Endothelial cell of umbilical vein (primary cell): ENCODE measurements at regions not wholly inside any gene's neighbourhood (a gene's known extent, or its start where the extent isn't known, plus 50 kb on each side); places are given as distances from the start of the nearest gene placed in this dataset.

ENCODE experiments used
- BruUV-seq: library from RNA; stranded (reverse); fragments of 400-500 nt; replicated peaks from 2 replicates; lab custom pipeline; 2021; lab: Mats Ljungman, UMichigan
- CTCF ChIA-PET: fragments of 300-600, 350-600 bp; sonication (Branson Sonifier 250); formaldehyde crosslinking; loops from one replicate; lab custom pipeline; 2021; ENCODE audit warnings: antibody characterized with exemption, inconsistent platforms; lab: Charles Lee
- POLR2A ChIA-PET: fragments of 300-600, 350-600 bp; sonication (Branson Sonifier 250); formaldehyde crosslinking; loops from one replicate; lab custom pipeline; 2021; ENCODE audit warnings: antibody characterized with exemption, inconsistent platforms; lab: Charles Lee
- DNase-seq: peaks from one replicate; pipeline ENCODE4 v3.0.0-alpha.2; 2011; ENCODE audit warnings: low read depth, low spot score
- FAIRE-seq: peaks from 2 replicates; lab custom pipeline; 2011; peaks lifted over from hg19 to GRCh38; lab: Jason Lieb, UNC
- H2AFZ ChIP-seq: 2 replicates; pipeline ENCODE4 v1.6.0; 2012; ENCODE audit warnings: low read depth, low read length, control low read depth, inconsistent platforms
- H3K27ac ChIP-seq: 2 replicates; pipeline ENCODE4 v1.5.1; 2011; ENCODE audit warnings: low read depth, mild to moderate bottlenecking, control low read depth, low read length, moderate library complexity; ENCODE audit not compliant: insufficient read depth
- H3K27me3 ChIP-seq, 2 experiments: 2 replicates each; pipeline versions ENCODE4 v1.6.0 to v1.6.1; 2011; ENCODE audit warnings: low read length in 2 of 2, mixed read lengths in 1 of 2; ENCODE audit not compliant: control insufficient read depth in 2 of 2, insufficient read depth in 2 of 2
- H3K36me3 ChIP-seq, 2 experiments: 2 replicates in 1 of 2; 3 replicates in 1 of 2; pipeline ENCODE4 v1.5.1; 2011; ENCODE audit warnings: low read length in 2 of 2, mild to moderate bottlenecking in 1 of 2, moderate library complexity in 1 of 2; ENCODE audit not compliant: control insufficient read depth in 2 of 2, insufficient read depth in 2 of 2; ENCODE audit errors: extremely low read depth in 1 of 2
- H3K4me1 ChIP-seq: 3 replicates; pipeline ENCODE4 v1.5.1; 2011; ENCODE audit warnings: mild to moderate bottlenecking, low read length; ENCODE audit not compliant: control insufficient read depth, insufficient read depth; ENCODE audit errors: extremely low read depth
- H3K4me2 ChIP-seq: 2 replicates; pipeline ENCODE4 v1.6.1; 2011; ENCODE audit warnings: low read length, control low read depth, mixed read lengths; ENCODE audit not compliant: insufficient read depth
- H3K4me3 ChIP-seq, 3 experiments: fragments of 200-600 bp in 1 of 3; sonication (generic), shearing (Covaris generic) in 1 of 3; replicated peaks in 1 of 3; 2 replicates each; pipeline ENCODE4 v1.5.1; 2011 to 2016; ENCODE audit warnings: control low read depth in 3 of 3, low read length in 3 of 3, mild to moderate bottlenecking in 2 of 3, inconsistent platforms in 1 of 3, low read depth in 1 of 3, moderate library complexity in 1 of 3; ENCODE audit not compliant: insufficient read depth in 1 of 3
- H3K79me2 ChIP-seq: 2 replicates; pipeline ENCODE4 v1.6.0; 2012; ENCODE audit warnings: low read length, inconsistent platforms; ENCODE audit not compliant: control insufficient read depth, insufficient read depth
- H3K9ac ChIP-seq: replicated peaks from 2 replicates; pipeline ENCODE3; 2011; ENCODE audit warnings: low read length, control low read depth; ENCODE audit not compliant: insufficient read depth; ENCODE audit errors: extremely low read depth
- H3K9me1 ChIP-seq: replicated peaks from 3 replicates; pipeline ENCODE4 v1.6.0; 2011; ENCODE audit warnings: mild to moderate bottlenecking, low read length; ENCODE audit not compliant: control insufficient read depth, insufficient read depth; ENCODE audit errors: extremely low read depth
- H3K9me3 ChIP-seq: replicated peaks from 2 replicates; pipeline ENCODE4 v1.5.1; 2012; ENCODE audit warnings: low read length, inconsistent platforms; ENCODE audit not compliant: control insufficient read depth, insufficient read depth
- H4K20me1 ChIP-seq: replicated peaks from 2 replicates; pipeline ENCODE3; 2011; ENCODE audit warnings: mild to moderate bottlenecking, low read length; ENCODE audit not compliant: control insufficient read depth, insufficient read depth; ENCODE audit errors: extremely low read depth
- EZH2 ChIP-seq: IDR thresholded peaks from 2 replicates; pipeline ENCODE4 v1.6.1; 2012; ENCODE audit warnings: borderline replicate concordance, low read depth, mild to moderate bottlenecking, moderate library complexity, low read length, inconsistent platforms; ENCODE audit not compliant: severe bottlenecking
- FOS ChIP-seq: IDR thresholded peaks from 2 replicates; pipeline ENCODE4 v1.6.1; 2011; ENCODE audit warnings: mild to moderate bottlenecking, low read length, moderate library complexity, borderline replicate concordance; ENCODE audit not compliant: insufficient read depth
- GATA2 ChIP-seq: IDR thresholded peaks from 2 replicates; pipeline ENCODE4 v1.7.0; 2011; ENCODE audit warnings: low read depth, mild to moderate bottlenecking, moderate library complexity, mixed read lengths, low read length; ENCODE audit not compliant: insufficient read length, insufficient read depth
- JUN ChIP-seq: IDR thresholded peaks from 2 replicates; pipeline ENCODE4 v1.6.1; 2011; ENCODE audit warnings: borderline replicate concordance, low read depth; ENCODE audit not compliant: insufficient read length, insufficient read depth
- MAX ChIP-seq: IDR thresholded peaks from 2 replicates; pipeline ENCODE4 v1.6.1; 2011; ENCODE audit not compliant: insufficient read depth, insufficient read length
- MYC ChIP-seq: IDR thresholded peaks from one replicate; pipeline ENCODE4 v1.6.1; 2011; ENCODE audit warnings: mild to moderate bottlenecking, low read depth, low read length
- POLR2A ChIP-seq: IDR thresholded peaks from 2 replicates; pipeline ENCODE4 v1.6.1; 2012; ENCODE audit warnings: low read depth, mild to moderate bottlenecking, control low read depth, low read length
- POLR2AphosphoS5 ChIP-seq: IDR thresholded peaks from 2 replicates; pipeline ENCODE4 v1.6.1; 2012; ENCODE audit warnings: low read depth, mild to moderate bottlenecking, control low read depth, low read length, moderate library complexity; ENCODE audit not compliant: insufficient read depth
- dilution Hi-C: fragments of 300-500 bp; cut with MboI; formaldehyde crosslinking; loops from one replicate; pipeline ENCODE4 v1.15.0; 2019; ENCODE audit warnings: low sequenced_read_pairs; ENCODE audit not compliant: extremely low pct_ligation_motif_present
- intact Hi-C: fragments of 100-400 bp; cut with micrococcal nuclease; formaldehyde crosslinking; loops from one replicate; pipeline ENCODE4 v1.10.0; 2022
- TF ChIP-seq, protein P1 (sequence below), 2 donors: IDR thresholded peaks; 1 replicate in 1 of 2; 2 replicates in 1 of 2; pipeline ENCODE4 v1.5.1; 2011; ENCODE audit warnings: low read length in 2 of 2, mild to moderate bottlenecking in 2 of 2, moderate library complexity in 2 of 2, control low read depth in 1 of 2, inconsistent platforms in 1 of 2, low read depth in 1 of 2; ENCODE audit not compliant: insufficient read depth in 1 of 2; ENCODE audit errors: extremely low read depth in 1 of 2

GRCh38 chr11:115664313-115664712 lies 160.1 kb upstream of the CADM1 start:
- Histone ChIP-seq H3K36me3 (no peaks in the 10 kb centered on the region), H3K9me3 (no peaks in the 10 kb centered on the region), H3K79me2 (no peaks in the 10 kb centered on the region), H3K4me1 (no peaks in the 10 kb centered on the region), H3K27ac (no peak overlapping the region), H3K27me3 (peaks cover 0 to 2% of the 10 kb centered on the region in 2 experiments), H3K9ac (no peak overlapping the region), H3K9me1 (no peaks in the 10 kb centered on the region), H2AFZ (no peak overlapping the region), H4K20me1 (no peaks in the 10 kb centered on the region), H3K4me2 (no peak overlapping the region), H3K4me3 (no peak overlapping the region)
- ChIA-PET CTCF (no interaction called here), POLR2A (no interaction called here)
- DNase-seq (no peak), FAIRE-seq (no peak)
- BruUV-seq: no TSS peak
- TF ChIP-seq MYC: no peak
- intact Hi-C loops: no loop called here
- dilution Hi-C loops: no loop called here

DNA sequence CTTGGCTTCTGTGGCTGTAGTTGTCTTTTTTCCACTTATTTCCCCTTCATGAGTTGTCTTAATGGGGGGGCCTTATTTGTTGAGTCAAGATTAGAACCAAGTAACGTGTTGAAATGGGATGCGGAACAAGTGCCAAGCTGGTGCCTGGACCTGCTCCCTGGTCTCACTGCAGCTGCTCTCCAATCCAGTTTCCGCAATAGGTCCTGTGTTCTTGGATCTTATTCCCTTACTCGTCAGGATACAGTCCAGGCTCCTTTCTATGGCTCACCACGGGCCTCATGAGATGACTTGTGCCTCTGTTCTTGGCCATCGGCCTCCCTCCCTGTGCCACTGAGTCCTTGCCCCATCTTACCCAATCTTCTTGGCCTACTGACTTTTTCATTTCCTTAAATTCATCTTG lies 159.6 kb upstream of the CADM1 start:
- H3K79me2 ChIP-seq: no peaks in the 10 kb centered on the region
- H3K4me2 ChIP-seq: no peak overlapping the region
- intact Hi-C loops: no loop called here
- no peak overlapping the region for H3K4me3 ChIP-seq
- no peaks in the 10 kb centered on the region for H3K36me3 ChIP-seq
- dilution Hi-C loops: no loop called here
- ChIA-PET POLR2A (no interaction called here), CTCF (no interaction called here)
- H3K27ac ChIP-seq: no peak overlapping the region
- no peak for DNase-seq
- no peak overlapping the region for H2AFZ ChIP-seq
- TF ChIP-seq, protein P1, sequence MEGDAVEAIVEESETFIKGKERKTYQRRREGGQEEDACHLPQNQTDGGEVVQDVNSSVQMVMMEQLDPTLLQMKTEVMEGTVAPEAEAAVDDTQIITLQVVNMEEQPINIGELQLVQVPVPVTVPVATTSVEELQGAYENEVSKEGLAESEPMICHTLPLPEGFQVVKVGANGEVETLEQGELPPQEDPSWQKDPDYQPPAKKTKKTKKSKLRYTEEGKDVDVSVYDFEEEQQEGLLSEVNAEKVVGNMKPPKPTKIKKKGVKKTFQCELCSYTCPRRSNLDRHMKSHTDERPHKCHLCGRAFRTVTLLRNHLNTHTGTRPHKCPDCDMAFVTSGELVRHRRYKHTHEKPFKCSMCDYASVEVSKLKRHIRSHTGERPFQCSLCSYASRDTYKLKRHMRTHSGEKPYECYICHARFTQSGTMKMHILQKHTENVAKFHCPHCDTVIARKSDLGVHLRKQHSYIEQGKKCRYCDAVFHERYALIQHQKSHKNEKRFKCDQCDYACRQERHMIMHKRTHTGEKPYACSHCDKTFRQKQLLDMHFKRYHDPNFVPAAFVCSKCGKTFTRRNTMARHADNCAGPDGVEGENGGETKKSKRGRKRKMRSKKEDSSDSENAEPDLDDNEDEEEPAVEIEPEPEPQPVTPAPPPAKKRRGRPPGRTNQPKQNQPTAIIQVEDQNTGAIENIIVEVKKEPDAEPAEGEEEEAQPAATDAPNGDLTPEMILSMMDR (IDR thresholded peaks at IDR 0.05; ENCODE audit: extremely low read depth in 1 of 2, insufficient read depth in 1 of 2, low read depth in 1 of 2, low read length in 2 of 2): no peak
- TF ChIP-seq JUN: no peak
- TF ChIP-seq EZH2: no peak
- no peak for TF ChIP-seq MYC
- TF ChIP-seq MAX: no peak
- TF ChIP-seq POLR2AphosphoS5: no peak
- TF ChIP-seq GATA2: no peak
- no peak for TF ChIP-seq FOS
- no peak for TF ChIP-seq POLR2A
- no TSS peak for BruUV-seq
- peaks cover 0 to 3% of the 10 kb centered on the region in 2 experiments for H3K27me3 ChIP-seq
- no peaks in the 10 kb centered on the region for H3K9me3 ChIP-seq
- no peaks in the 10 kb centered on the region for H4K20me1 ChIP-seq
- H3K9ac ChIP-seq: no peak overlapping the region
- no peak for FAIRE-seq
- H3K9me1 ChIP-seq: no peaks in the 10 kb centered on the region
- no peaks in the 10 kb centered on the region for H3K4me1 ChIP-seq
